ENCODE measurements at regions not wholly inside any gene's neighbourhood (a gene's known extent, or its start where the extent isn't known, plus 50 kb on each side); places are given as distances from the start of the nearest gene placed in this dataset.
"Not testable (repeated sequence)": the region's sequence is repeated elsewhere in the genome, so short reads cannot be mapped to it uniquely, and the experiment has no call there.

DNA sequence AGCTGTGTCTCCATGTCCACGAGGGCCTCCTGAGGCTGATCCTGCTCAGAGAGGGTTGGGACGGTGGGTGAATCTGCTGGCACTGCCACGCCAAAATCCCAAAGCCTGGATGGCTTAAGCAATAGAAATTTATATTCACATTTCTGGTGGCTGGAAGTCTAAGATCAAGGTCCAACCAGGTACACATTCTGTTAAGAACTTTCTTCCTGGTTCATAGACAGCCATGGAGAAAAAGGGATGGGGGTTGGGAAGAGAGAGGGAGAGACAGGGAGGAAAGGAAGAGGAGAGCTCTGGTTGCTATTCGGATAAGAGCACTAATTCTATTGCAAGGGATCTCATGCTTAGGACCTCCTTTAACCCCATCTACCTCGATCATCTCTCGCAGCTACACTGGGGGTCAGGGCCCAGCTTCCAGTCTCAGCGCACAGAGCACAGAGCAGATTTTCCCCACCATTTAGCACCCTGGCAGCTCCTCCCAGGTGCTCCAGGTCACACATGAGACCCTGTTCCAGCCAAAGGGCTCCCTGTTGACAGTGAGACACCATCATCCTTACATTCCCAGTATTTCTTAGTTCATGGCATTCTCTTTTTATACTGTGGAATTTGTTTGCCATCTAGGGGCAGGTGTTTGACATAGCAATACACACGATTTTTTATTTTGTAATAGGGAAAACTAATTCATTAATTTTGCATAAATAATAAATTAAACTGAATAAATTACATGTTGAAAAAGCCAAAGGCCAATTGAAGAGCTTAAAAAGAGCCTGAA lies 615.6 kb downstream of the RPIA start:
- not testable (repeated sequence) for H3K4me3 ChIP-seq (replicated peaks; ENCODE audit: low read depth, low read length); DNase-seq (ENCODE audit: low read depth)

DNA sequence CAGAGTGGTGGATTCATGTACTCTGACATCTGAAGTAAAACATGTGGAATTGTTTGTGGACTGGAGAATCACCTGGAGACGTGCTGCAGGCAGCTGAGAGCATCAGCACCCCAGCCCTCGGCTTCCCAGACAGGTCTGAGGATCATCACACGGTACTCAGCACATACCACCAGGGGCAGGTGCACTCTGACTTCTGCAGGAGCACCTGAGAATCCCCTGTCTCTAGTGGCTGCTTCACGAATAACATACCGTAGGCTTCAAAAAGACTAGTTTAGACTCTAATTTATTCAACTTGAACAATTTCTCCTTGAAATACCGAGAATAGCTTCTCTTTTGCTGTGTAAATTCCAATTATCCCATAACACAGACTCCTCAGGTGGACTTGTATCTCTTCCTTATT lies 627.5 kb downstream of the RPIA start:
- H3K4me3 ChIP-seq (replicated peaks; ENCODE audit: low read depth, low read length); DNase-seq (ENCODE audit: low read depth): not testable (repeated sequence)

DNA sequence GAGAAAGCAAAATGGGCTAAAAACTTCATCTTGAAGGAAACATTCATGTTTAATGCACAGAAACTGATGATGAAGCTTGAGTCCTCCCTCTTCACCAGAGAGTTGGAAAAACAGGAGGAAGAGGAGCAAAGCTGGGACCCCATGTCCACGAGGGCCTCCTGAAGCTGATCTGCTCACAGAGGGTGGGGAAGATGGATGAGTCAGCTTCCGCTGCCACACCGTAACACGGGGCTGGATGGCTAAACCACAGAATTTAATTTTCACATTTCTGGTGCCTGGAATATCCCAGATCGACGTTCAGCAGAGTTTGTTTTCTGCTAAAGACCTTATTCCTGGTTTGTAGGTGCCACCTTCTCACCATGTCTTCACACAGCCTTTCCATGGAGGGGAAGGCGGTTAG lies 634.4 kb downstream of the RPIA start:
- DNase-seq (ENCODE audit: low read depth); H3K4me3 ChIP-seq (replicated peaks; ENCODE audit: low read depth, low read length): not testable (repeated sequence)

DNA sequence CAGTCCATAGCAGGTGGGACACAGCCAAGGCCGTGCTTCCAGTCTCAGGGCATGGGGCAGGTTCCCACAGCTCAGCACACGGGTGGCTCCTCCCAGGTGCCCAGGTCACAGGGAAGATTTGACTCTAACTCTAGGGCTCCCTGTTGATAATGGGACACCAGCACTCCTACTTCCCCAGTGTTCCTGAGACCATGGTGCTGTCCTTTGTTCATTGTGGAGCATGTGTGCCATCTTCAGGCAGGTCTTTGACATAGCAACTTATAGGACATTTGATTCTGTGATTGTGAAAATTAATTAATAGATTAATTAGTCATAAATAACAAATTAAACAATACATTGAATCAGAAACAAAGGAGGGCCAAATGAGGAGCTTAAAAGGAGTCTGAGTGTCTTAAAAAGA lies 635.0 kb downstream of the RPIA start:
- not testable (repeated sequence) for DNase-seq (ENCODE audit: low read depth); H3K4me3 ChIP-seq (replicated peaks; ENCODE audit: low read depth, low read length)

DNA sequence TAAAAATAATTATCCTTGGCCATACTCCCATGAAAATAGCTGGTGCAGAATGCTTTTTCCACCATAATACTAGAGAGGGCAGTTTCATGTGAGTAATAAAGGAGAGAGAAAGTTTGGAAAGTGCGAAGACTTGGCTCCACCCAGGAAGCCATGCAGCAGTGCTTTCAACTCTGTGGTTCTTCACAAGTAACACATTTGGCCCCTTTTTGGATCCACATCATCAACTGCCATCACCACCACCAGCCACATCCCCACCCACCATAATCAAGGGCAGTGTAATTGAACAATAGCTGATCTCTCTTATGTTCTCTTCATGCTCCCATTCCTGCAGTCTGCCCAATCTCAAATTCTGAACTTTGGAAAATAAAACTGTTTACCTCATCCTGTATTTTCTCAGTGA lies 637.3 kb downstream of the RPIA start:
- not testable (repeated sequence) for H3K4me3 ChIP-seq (replicated peaks; ENCODE audit: low read depth, low read length); DNase-seq (ENCODE audit: low read depth)
